HG03039 (cell line): ENCODE measurements at regions not wholly inside any gene's neighbourhood (a gene's known extent, or its start where the extent isn't known, plus 50 kb on each side); places are given as distances from the start of the nearest gene placed in this dataset.

Source experiments
- ATAC-seq: cut with Tn5 transposase; IDR thresholded peaks from one replicate; pipeline ENCODE4 v1.9.1; 2021; ENCODE audit warnings: mild to moderate bottlenecking, moderate library complexity; ENCODE audit not compliant: unreplicated experiment

- no peak for ATAC-seq
Measured at GRCh38 chr22:49301398-49302149, 526.1 kb downstream of the BRD1 start.

GRCh38 chr22:49300951-49301397 is 526.7 kb downstream of the BRD1 start:
- ATAC-seq = no peak

- ATAC-seq = no peak
Measured at GRCh38 chr22:49300241-49300640, 527.4 kb downstream of the BRD1 start.

GRCh38 chr22:49299821-49300231 is 527.8 kb downstream of the BRD1 start:
- ATAC-seq = no peak

- ATAC-seq = no peak
Measured at GRCh38 chr22:49298834-49299750, 528.6 kb downstream of the BRD1 start.

GRCh38 chr22:49297871-49298721 is 529.6 kb downstream of the BRD1 start:
- no peak for ATAC-seq

GRCh38 chr22:49297286-49297870 is 530.3 kb downstream of the BRD1 start:
- ATAC-seq = no peak

- ATAC-seq = no peak
Measured at GRCh38 chr22:49296561-49296960, 531.1 kb downstream of the BRD1 start.

GRCh38 chr22:49295851-49296560 is 531.7 kb downstream of the BRD1 start:
- no peak for ATAC-seq

GRCh38 chr22:49295465-49295743 is 532.3 kb downstream of the BRD1 start:
- ATAC-seq = no peak

- ATAC-seq = no peak
Measured at GRCh38 chr22:49294656-49295464, 532.8 kb downstream of the BRD1 start.

GRCh38 chr22:49292909-49293308 is 534.8 kb downstream of the BRD1 start:
- ATAC-seq = no peak

- no peak for ATAC-seq
Measured at GRCh38 chr22:49291781-49292180, 535.9 kb downstream of the BRD1 start.

- ATAC-seq = no peak
Measured at GRCh38 chr22:49291169-49291568, 536.5 kb downstream of the BRD1 start.

- no peak for ATAC-seq
Measured at GRCh38 chr22:49290711-49291110, 537.0 kb downstream of the BRD1 start.

GRCh38 chr22:49289822-49290679 is 537.6 kb downstream of the BRD1 start:
- no peak for ATAC-seq

- no peak for ATAC-seq
Measured at GRCh38 chr22:49286181-49286760, 541.4 kb downstream of the BRD1 start.

- ATAC-seq = no peak
Measured at GRCh38 chr22:49284931-49285330, 542.7 kb downstream of the BRD1 start.
